Endothelial cell of umbilical vein (primary cell): ENCODE measurements at regions not wholly inside any gene's neighbourhood (a gene's known extent, or its start where the extent isn't known, plus 50 kb on each side); places are given as distances from the start of the nearest gene placed in this dataset.

Experiments used
- EZH2 ChIP-seq: IDR thresholded peaks from 2 replicates; pipeline ENCODE4 v1.6.1; 2012; ENCODE audit warnings: borderline replicate concordance, low read depth, mild to moderate bottlenecking, moderate library complexity, low read length, inconsistent platforms; ENCODE audit not compliant: severe bottlenecking
- POLR2AphosphoS5 ChIP-seq: IDR thresholded peaks from 2 replicates; pipeline ENCODE4 v1.6.1; 2012; ENCODE audit warnings: low read depth, mild to moderate bottlenecking, control low read depth, low read length, moderate library complexity; ENCODE audit not compliant: insufficient read depth
- TF ChIP-seq, protein P1 (sequence below), 2 donors: IDR thresholded peaks; 1 replicate in 1 of 2; 2 replicates in 1 of 2; pipeline ENCODE4 v1.5.1; 2011; ENCODE audit warnings: low read length in 2 of 2, mild to moderate bottlenecking in 2 of 2, moderate library complexity in 2 of 2, control low read depth in 1 of 2, inconsistent platforms in 1 of 2, low read depth in 1 of 2; ENCODE audit not compliant: insufficient read depth in 1 of 2; ENCODE audit errors: extremely low read depth in 1 of 2
- TF ChIP-seq, protein P2 (sequence below): IDR thresholded peaks from 2 replicates; pipeline ENCODE4 v1.6.1; 2011; ENCODE audit not compliant: insufficient read depth, insufficient read length

DNA sequence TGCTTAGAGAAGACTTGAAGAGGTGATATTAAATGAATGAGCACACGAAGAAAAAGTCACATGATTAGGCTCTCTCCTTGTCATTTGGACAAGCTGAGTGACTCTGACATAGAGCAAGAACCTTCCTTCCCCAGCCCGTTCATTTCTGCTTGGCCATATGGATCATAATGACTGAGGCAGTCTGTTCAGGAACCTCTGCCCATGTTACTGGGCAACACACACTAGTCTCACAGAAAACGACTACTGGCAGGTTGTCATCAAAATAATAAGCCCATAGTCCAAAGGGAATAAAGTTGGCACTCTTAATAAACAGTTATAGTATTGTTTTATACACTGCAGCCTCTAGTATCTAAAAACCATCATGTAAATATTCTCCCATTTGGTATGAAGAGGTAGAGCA lies 635.0 kb downstream of the REEP3 start:
- TF ChIP-seq, protein P1, sequence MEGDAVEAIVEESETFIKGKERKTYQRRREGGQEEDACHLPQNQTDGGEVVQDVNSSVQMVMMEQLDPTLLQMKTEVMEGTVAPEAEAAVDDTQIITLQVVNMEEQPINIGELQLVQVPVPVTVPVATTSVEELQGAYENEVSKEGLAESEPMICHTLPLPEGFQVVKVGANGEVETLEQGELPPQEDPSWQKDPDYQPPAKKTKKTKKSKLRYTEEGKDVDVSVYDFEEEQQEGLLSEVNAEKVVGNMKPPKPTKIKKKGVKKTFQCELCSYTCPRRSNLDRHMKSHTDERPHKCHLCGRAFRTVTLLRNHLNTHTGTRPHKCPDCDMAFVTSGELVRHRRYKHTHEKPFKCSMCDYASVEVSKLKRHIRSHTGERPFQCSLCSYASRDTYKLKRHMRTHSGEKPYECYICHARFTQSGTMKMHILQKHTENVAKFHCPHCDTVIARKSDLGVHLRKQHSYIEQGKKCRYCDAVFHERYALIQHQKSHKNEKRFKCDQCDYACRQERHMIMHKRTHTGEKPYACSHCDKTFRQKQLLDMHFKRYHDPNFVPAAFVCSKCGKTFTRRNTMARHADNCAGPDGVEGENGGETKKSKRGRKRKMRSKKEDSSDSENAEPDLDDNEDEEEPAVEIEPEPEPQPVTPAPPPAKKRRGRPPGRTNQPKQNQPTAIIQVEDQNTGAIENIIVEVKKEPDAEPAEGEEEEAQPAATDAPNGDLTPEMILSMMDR (IDR thresholded peaks at IDR 0.05; ENCODE audit: extremely low read depth in 1 of 2, insufficient read depth in 1 of 2, low read depth in 1 of 2, low read length in 2 of 2), result no peak
- TF ChIP-seq EZH2 (no peak), POLR2AphosphoS5 (no peak)
- TF ChIP-seq, protein P2, sequence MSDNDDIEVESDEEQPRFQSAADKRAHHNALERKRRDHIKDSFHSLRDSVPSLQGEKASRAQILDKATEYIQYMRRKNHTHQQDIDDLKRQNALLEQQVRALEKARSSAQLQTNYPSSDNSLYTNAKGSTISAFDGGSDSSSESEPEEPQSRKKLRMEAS, result no peak
